ENCODE measurements at regions not wholly inside any gene's neighbourhood (a gene's known extent, or its start where the extent isn't known, plus 50 kb on each side); places are given as distances from the start of the nearest gene placed in this dataset.
"Not testable (repeated sequence)": the region's sequence is repeated elsewhere in the genome, so short reads cannot be mapped to it uniquely, and the experiment has no call there.

DNA sequence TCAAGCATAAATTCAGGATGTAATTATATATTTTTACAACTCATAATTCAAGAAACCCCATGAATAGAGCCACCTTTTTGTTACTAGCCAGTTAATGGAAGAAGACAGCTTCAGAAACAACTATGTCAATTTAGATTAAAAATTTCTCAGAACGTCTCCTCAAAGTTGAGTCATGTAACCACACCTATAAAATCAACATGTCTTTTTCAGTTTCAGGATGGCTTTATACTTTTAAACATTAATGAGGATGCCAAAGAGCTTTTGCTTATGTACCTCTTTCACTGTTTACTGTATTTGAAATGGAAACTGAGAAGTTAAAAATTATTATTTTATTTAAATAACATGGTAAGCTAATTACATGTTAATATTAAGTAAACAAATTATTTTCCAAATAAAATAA lies 280.1 kb downstream of the PTH2R start:
- DNase-seq: no peak

- DNase-seq: not testable (repeated sequence)
Measured at GRCh38 chr2:208687720-208688119, 281.1 kb downstream of the PTH2R start.

GRCh38 chr2:208698114-208698513 lies 291.5 kb downstream of the PTH2R start:
- DNase-seq: no peak

- no peak for DNase-seq
Measured at GRCh38 chr2:208708486-208708885, 301.9 kb downstream of the PTH2R start.

- no peak for DNase-seq
Measured at GRCh38 chr2:208711598-208711997, 305.0 kb downstream of the PTH2R start.

- DNase-seq: no peak
Measured at GRCh38 chr2:208713066-208713745, 306.6 kb downstream of the PTH2R start.

GRCh38 chr2:208718828-208719227 lies 312.2 kb downstream of the PTH2R start:
- no peak for DNase-seq

DNA sequence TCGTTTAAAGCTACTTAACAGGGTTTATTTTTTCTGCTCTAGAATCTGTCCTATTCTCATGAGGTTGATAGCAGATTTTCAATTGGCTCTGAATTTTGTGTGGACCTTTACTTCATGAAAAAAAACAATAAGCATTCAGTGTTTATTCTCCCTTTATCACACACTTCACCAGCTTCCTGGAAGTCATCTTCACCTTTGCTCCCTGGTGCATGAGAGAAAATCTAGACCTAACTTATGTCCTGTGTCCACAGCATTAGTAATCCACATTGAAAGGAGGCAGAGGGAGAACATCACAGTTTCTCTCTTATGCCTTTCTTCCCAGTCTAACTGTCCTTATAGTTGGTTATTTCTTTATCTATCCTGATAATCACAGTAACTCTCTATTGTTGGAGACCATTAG lies 316.1 kb downstream of the PTH2R start:
- no peak for DNase-seq

- no peak for DNase-seq
Measured at GRCh38 chr2:208725280-208725679, 318.7 kb downstream of the PTH2R start.

DNA sequence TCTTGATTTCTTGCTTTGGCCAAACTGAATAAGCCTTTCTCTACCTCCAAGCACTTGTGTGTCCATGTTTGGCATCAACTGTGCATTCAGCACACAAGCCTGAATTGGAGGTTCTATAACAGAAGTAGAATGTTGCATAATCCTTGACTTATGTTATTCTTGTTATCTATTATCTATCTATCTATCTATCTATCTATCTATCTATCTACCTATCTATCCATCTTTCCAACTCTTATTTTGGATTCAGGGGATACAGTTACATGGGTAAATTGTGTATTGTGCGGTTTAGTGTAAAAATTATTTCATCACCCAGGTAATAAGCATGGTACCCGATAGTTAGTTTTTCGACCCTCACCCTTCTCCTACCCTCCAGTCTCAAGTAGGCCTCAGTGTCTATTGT lies 319.6 kb downstream of the PTH2R start:
- no peak for DNase-seq

DNA sequence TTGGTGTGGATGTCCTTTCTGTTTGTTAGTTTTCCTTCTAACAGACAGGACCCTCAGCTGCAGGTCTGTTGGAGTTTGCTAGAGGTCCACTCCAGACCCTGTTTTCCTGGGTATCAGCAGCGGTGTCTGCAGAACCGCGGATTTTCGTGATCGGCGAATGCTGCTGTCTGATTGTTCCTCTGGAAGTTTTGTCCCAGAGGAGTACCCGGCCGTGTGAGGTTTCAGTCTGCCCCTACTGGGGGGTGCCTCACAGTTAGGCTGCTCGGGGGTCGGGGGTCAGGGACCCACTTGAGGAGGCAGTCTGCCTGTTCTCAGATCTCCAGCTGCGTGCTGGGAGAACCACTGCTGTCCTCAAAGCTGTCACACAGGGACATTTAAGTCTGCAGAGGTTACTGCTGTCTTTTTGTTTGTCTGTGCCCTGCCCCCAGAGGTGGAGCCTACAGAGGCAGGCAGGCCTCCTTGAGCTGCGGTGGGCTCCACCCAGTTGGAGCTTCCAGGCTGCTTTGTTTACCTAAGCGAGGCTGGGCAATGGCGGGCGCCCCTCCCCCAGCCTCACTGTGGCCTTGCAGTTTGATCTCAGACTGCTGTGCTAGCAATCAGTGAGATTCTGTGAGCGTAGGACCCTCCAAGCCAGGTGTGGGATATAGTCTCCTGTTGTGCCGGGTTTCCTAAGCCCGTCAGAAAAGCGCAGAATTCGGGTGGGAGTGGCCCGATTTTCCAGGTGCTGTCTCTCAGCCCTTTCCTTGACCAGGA lies 345.2 kb downstream of the PTH2R start:
- DNase-seq: not testable (repeated sequence)

- DNase-seq: no peak
Measured at GRCh38 chr2:208757364-208757763, 350.8 kb downstream of the PTH2R start.

GRCh38 chr2:208773074-208773473 lies 366.5 kb downstream of the PTH2R start:
- DNase-seq: not testable (repeated sequence)

DNA sequence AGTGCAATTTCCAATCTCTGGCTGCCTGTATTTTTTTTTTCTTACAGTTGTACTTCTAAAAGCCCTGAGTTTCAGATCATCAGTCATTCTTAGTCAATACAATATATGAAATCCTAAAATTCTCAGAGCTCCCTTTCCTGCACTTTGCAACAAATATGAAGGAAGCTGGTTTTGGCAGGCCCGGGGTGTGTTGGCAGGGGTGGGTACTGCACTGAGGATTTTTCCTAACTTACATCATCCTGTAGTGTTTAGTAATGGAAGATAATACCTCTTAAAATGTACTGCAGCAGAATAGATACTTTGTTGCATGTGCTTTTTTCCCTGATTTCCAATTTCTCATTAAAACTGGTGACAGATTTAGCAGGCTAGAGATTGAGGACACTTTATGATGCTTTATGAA lies 374.6 kb downstream of the PTH2R start:
- DNase-seq: no peak

DNA sequence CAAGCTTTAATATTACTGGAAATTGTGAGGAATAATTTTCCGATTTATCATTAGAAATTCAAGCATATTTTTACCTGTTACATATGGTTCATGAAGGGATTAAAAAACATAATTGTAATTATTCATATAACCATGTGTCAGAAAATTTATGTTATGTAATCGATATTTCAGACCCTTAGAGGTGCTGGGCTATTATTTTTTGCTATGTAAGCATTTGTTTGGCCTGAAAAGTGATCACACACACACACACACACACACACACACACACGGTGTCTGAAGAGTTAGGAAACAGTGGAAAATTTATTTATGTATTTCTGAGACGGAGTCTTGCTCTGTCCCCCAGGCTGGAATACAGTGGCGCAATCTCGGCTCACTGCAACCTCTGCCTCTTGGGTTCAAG lies 375.5 kb downstream of the PTH2R start:
- DNase-seq: no peak

GRCh38 chr2:208783184-208783583 lies 376.6 kb downstream of the PTH2R start:
- DNase-seq: no peak

DNA sequence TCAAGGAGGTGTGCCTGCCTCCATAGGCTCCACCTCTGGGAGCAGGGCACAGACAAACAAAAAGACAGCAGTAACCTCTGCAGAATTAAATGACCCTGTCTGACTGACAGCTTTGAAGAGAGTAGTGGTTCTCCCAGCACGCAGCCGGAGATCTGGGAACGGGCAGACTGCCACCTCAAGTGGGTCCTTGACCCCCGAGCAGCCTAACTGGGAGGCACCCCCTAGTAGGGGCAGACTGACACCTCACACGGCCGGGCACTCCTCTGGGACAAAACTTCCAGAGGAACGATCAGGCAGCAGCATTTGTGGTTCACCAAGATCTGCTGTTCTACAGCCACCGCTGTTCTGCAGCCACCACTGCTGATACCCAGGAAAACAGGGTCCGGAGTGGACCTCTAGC lies 378.2 kb downstream of the PTH2R start:
- DNase-seq: not testable (repeated sequence)

- no peak for DNase-seq
Measured at GRCh38 chr2:208791257-208791656, 384.7 kb downstream of the PTH2R start.

- DNase-seq: no peak
Measured at GRCh38 chr2:208792766-208793165, 386.2 kb downstream of the PTH2R start.

DNA sequence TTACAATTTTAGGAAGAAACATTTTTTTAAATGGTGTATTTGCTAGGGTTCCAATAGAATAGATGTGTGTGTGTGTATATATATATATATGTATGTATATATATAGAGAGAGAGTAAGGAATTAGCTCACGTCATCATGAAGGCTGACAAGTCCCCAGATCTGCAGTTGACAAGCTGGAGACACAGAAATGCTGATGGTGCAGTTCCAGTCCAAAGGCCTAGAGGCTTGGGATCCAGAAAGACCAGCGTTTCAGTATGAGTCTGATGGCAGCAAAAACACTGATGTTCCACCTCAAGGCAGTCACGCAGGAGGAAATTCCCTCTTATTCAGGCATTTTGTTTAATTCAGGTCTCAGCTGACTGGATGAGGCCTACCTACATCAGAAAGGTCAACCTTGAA lies 386.8 kb downstream of the PTH2R start:
- no peak for DNase-seq

DNA sequence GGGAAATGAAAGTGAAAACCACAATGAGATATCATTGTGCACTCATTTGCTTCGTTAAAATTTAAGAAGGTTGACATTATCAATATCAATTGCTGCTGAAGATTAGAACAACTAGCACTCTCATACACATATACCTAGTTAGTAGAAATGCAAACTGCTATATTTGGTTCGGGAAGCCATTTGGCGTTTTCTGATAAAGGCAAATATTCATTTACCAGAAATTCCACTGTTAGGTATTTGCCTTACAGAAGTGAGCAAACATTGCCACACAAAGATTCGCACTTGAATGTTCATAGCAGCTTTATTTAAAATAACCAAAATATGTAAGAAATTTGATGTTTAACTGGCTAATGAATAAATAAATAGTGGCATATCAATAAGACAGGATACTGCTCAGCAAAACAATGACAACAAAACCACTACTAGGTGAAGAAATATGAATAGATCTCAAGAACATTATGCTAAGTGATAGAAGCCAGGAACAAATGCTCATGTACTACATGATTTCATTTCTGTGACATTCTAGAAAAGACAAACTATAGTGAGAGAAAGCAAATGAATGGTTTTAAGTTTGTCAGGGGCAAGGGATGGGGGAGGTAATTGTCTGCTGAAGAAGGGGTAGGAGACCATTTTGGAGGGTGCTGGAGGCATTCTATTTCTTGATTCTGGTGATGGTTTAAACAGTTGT lies 387.8 kb downstream of the PTH2R start:
- DNase-seq: no peak

GRCh38 chr2:208798698-208799097 lies 392.1 kb downstream of the PTH2R start:
- no peak for DNase-seq

GRCh38 chr2:208799397-208799796 lies 392.8 kb downstream of the PTH2R start:
- no peak for DNase-seq

- DNase-seq: not testable (repeated sequence)
Measured at GRCh38 chr2:208800887-208801286, 394.3 kb downstream of the PTH2R start.
